NCI-H187 treated with DMSO at 0.1 percent for 48 hours (cell line): ENCODE measurements at regions not wholly inside any gene's neighbourhood (a gene's known extent, or its start where the extent isn't known, plus 50 kb on each side); places are given as distances from the start of the nearest gene placed in this dataset.

Source experiments
- DNase-seq: peaks from one replicate; lab custom pipeline; 2025; lab: John Stamatoyannopoulos, UW

- DNase-seq, result no peak
Observed at GRCh38 chr10:121282264-121282663, 316.0 kb downstream of the FGFR2 start.

- DNase-seq, result no peak
Observed at GRCh38 chr10:121282797-121283515, 315.3 kb downstream of the FGFR2 start.

- no peak for DNase-seq
Observed at GRCh38 chr10:121284936-121285335, 313.3 kb downstream of the FGFR2 start.

GRCh38 chr10:121285406-121286196, 312.6 kb downstream of the FGFR2 start:
- no peak for DNase-seq

- no peak for DNase-seq
Observed at GRCh38 chr10:121288011-121288410, 310.2 kb downstream of the FGFR2 start.

GRCh38 chr10:121288864-121289661, 309.2 kb downstream of the FGFR2 start:
- DNase-seq, result no peak

- no peak for DNase-seq
Observed at GRCh38 chr10:121289800-121290199, 308.4 kb downstream of the FGFR2 start.

GRCh38 chr10:121290674-121291073, 307.6 kb downstream of the FGFR2 start:
- DNase-seq, result no peak

GRCh38 chr10:121291376-121291775, 306.9 kb downstream of the FGFR2 start:
- no peak for DNase-seq

GRCh38 chr10:121291823-121292222, 306.4 kb downstream of the FGFR2 start:
- no peak for DNase-seq

- DNase-seq, result no peak
Observed at GRCh38 chr10:121292321-121292720, 305.9 kb downstream of the FGFR2 start.

GRCh38 chr10:121293110-121293509, 305.1 kb downstream of the FGFR2 start:
- DNase-seq, result no peak

- DNase-seq, result no peak
Observed at GRCh38 chr10:121294630-121295029, 303.6 kb downstream of the FGFR2 start.

GRCh38 chr10:121296378-121296777, 301.9 kb downstream of the FGFR2 start:
- DNase-seq, result no peak

GRCh38 chr10:121296881-121297585, 301.2 kb downstream of the FGFR2 start:
- DNase-seq, result no peak

GRCh38 chr10:121300723-121301122, 297.5 kb downstream of the FGFR2 start:
- DNase-seq, result no peak

GRCh38 chr10:121302541-121303180, 295.6 kb downstream of the FGFR2 start:
- no peak for DNase-seq

- DNase-seq, result no peak
Observed at GRCh38 chr10:121303287-121303890, 294.9 kb downstream of the FGFR2 start.

GRCh38 chr10:121305066-121305465, 293.2 kb downstream of the FGFR2 start:
- DNase-seq, result no peak

- DNase-seq, result no peak
Observed at GRCh38 chr10:121306159-121306673, 292.0 kb downstream of the FGFR2 start.
